Endothelial cell of umbilical vein (primary cell): ENCODE measurements at regions not wholly inside any gene's neighbourhood (a gene's known extent, or its start where the extent isn't known, plus 50 kb on each side); places are given as distances from the start of the nearest gene placed in this dataset.

Source experiments
- BruUV-seq: library from RNA; stranded (reverse); fragments of 400-500 nt; replicated peaks from 2 replicates; lab custom pipeline; 2021; lab: Mats Ljungman, UMichigan
- CTCF ChIA-PET: fragments of 300-600, 350-600 bp; sonication (Branson Sonifier 250); formaldehyde crosslinking; loops from one replicate; lab custom pipeline; 2021; ENCODE audit warnings: antibody characterized with exemption, inconsistent platforms; lab: Charles Lee
- POLR2A ChIA-PET: fragments of 300-600, 350-600 bp; sonication (Branson Sonifier 250); formaldehyde crosslinking; loops from one replicate; lab custom pipeline; 2021; ENCODE audit warnings: antibody characterized with exemption, inconsistent platforms; lab: Charles Lee
- DNase-seq: peaks from one replicate; pipeline ENCODE4 v3.0.0-alpha.2; 2011; ENCODE audit warnings: low read depth, low spot score
- FAIRE-seq: peaks from 2 replicates; lab custom pipeline; 2011; peaks lifted over from hg19 to GRCh38; lab: Jason Lieb, UNC
- H2AFZ ChIP-seq: 2 replicates; pipeline ENCODE4 v1.6.0; 2012; ENCODE audit warnings: low read depth, low read length, control low read depth, inconsistent platforms
- H3K27ac ChIP-seq: 2 replicates; pipeline ENCODE4 v1.5.1; 2011; ENCODE audit warnings: low read depth, mild to moderate bottlenecking, control low read depth, low read length, moderate library complexity; ENCODE audit not compliant: insufficient read depth
- H3K27me3 ChIP-seq, 2 experiments: 2 replicates each; pipeline versions ENCODE4 v1.6.0 to v1.6.1; 2011; ENCODE audit warnings: low read length in 2 of 2, mixed read lengths in 1 of 2; ENCODE audit not compliant: control insufficient read depth in 2 of 2, insufficient read depth in 2 of 2
- H3K36me3 ChIP-seq, 2 experiments: 2 replicates in 1 of 2; 3 replicates in 1 of 2; pipeline ENCODE4 v1.5.1; 2011; ENCODE audit warnings: low read length in 2 of 2, mild to moderate bottlenecking in 1 of 2, moderate library complexity in 1 of 2; ENCODE audit not compliant: control insufficient read depth in 2 of 2, insufficient read depth in 2 of 2; ENCODE audit errors: extremely low read depth in 1 of 2
- H3K4me1 ChIP-seq: 3 replicates; pipeline ENCODE4 v1.5.1; 2011; ENCODE audit warnings: mild to moderate bottlenecking, low read length; ENCODE audit not compliant: control insufficient read depth, insufficient read depth; ENCODE audit errors: extremely low read depth
- H3K4me2 ChIP-seq: 2 replicates; pipeline ENCODE4 v1.6.1; 2011; ENCODE audit warnings: low read length, control low read depth, mixed read lengths; ENCODE audit not compliant: insufficient read depth
- H3K4me3 ChIP-seq, 3 experiments: fragments of 200-600 bp in 1 of 3; sonication (generic), shearing (Covaris generic) in 1 of 3; replicated peaks in 1 of 3; 2 replicates each; pipeline ENCODE4 v1.5.1; 2011 to 2016; ENCODE audit warnings: control low read depth in 3 of 3, low read length in 3 of 3, mild to moderate bottlenecking in 2 of 3, inconsistent platforms in 1 of 3, low read depth in 1 of 3, moderate library complexity in 1 of 3; ENCODE audit not compliant: insufficient read depth in 1 of 3
- H3K79me2 ChIP-seq: 2 replicates; pipeline ENCODE4 v1.6.0; 2012; ENCODE audit warnings: low read length, inconsistent platforms; ENCODE audit not compliant: control insufficient read depth, insufficient read depth
- H3K9ac ChIP-seq: replicated peaks from 2 replicates; pipeline ENCODE3; 2011; ENCODE audit warnings: low read length, control low read depth; ENCODE audit not compliant: insufficient read depth; ENCODE audit errors: extremely low read depth
- H3K9me1 ChIP-seq: replicated peaks from 3 replicates; pipeline ENCODE4 v1.6.0; 2011; ENCODE audit warnings: mild to moderate bottlenecking, low read length; ENCODE audit not compliant: control insufficient read depth, insufficient read depth; ENCODE audit errors: extremely low read depth
- H3K9me3 ChIP-seq: replicated peaks from 2 replicates; pipeline ENCODE4 v1.5.1; 2012; ENCODE audit warnings: low read length, inconsistent platforms; ENCODE audit not compliant: control insufficient read depth, insufficient read depth
- H4K20me1 ChIP-seq: replicated peaks from 2 replicates; pipeline ENCODE3; 2011; ENCODE audit warnings: mild to moderate bottlenecking, low read length; ENCODE audit not compliant: control insufficient read depth, insufficient read depth; ENCODE audit errors: extremely low read depth
- EZH2 ChIP-seq: IDR thresholded peaks from 2 replicates; pipeline ENCODE4 v1.6.1; 2012; ENCODE audit warnings: borderline replicate concordance, low read depth, mild to moderate bottlenecking, moderate library complexity, low read length, inconsistent platforms; ENCODE audit not compliant: severe bottlenecking
- FOS ChIP-seq: IDR thresholded peaks from 2 replicates; pipeline ENCODE4 v1.6.1; 2011; ENCODE audit warnings: mild to moderate bottlenecking, low read length, moderate library complexity, borderline replicate concordance; ENCODE audit not compliant: insufficient read depth
- GATA2 ChIP-seq: IDR thresholded peaks from 2 replicates; pipeline ENCODE4 v1.7.0; 2011; ENCODE audit warnings: low read depth, mild to moderate bottlenecking, moderate library complexity, mixed read lengths, low read length; ENCODE audit not compliant: insufficient read length, insufficient read depth
- JUN ChIP-seq: IDR thresholded peaks from 2 replicates; pipeline ENCODE4 v1.6.1; 2011; ENCODE audit warnings: borderline replicate concordance, low read depth; ENCODE audit not compliant: insufficient read length, insufficient read depth
- MYC ChIP-seq: IDR thresholded peaks from one replicate; pipeline ENCODE4 v1.6.1; 2011; ENCODE audit warnings: mild to moderate bottlenecking, low read depth, low read length
- POLR2A ChIP-seq: IDR thresholded peaks from 2 replicates; pipeline ENCODE4 v1.6.1; 2012; ENCODE audit warnings: low read depth, mild to moderate bottlenecking, control low read depth, low read length
- POLR2AphosphoS5 ChIP-seq: IDR thresholded peaks from 2 replicates; pipeline ENCODE4 v1.6.1; 2012; ENCODE audit warnings: low read depth, mild to moderate bottlenecking, control low read depth, low read length, moderate library complexity; ENCODE audit not compliant: insufficient read depth
- dilution Hi-C: fragments of 300-500 bp; cut with MboI; formaldehyde crosslinking; loops from one replicate; pipeline ENCODE4 v1.15.0; 2019; ENCODE audit warnings: low sequenced_read_pairs; ENCODE audit not compliant: extremely low pct_ligation_motif_present
- intact Hi-C: fragments of 100-400 bp; cut with micrococcal nuclease; formaldehyde crosslinking; loops from one replicate; pipeline ENCODE4 v1.10.0; 2022
- TF ChIP-seq, protein P1 (sequence below), 2 donors: IDR thresholded peaks; 1 replicate in 1 of 2; 2 replicates in 1 of 2; pipeline ENCODE4 v1.5.1; 2011; ENCODE audit warnings: low read length in 2 of 2, mild to moderate bottlenecking in 2 of 2, moderate library complexity in 2 of 2, control low read depth in 1 of 2, inconsistent platforms in 1 of 2, low read depth in 1 of 2; ENCODE audit not compliant: insufficient read depth in 1 of 2; ENCODE audit errors: extremely low read depth in 1 of 2
- TF ChIP-seq, protein P2 (sequence below): IDR thresholded peaks from 2 replicates; pipeline ENCODE4 v1.6.1; 2011; ENCODE audit not compliant: insufficient read depth, insufficient read length

DNA sequence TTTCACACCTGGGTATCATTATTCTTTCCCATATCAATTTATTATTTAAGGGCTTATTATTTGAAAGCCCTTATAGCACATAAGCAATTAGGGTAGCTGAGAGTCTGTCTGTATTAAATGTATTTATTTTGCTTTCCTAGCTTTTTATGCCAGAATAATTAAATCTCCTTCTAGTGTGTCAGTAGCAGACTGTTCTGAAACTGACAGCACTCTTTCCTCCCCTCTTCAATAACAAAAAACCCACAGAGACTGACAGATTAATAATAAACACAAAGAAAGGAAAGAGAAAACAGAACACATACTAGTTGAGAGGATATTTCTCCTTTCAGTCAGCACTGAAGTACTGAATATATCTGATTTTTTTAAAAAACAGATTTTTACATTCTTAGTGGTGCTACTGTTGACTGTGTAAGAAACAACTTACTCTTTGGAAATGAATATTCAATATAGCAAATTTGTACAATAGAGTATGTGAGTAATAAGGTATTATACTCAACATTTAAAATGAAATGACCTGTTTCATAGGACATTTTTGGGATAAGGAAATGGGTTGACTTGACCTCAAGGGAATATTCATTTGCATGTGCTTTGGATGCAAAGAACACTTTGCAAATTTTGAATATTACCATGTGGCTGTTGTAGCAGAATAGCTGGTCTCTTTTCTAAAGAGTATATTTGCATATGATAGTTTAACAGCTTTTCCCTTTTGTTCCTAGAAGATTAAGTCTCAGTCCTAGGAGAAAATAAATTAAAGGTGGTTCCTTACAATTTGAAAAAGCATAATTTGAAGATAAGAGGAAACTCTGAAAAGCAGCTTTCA lies 208.3 kb downstream of the SPATA31D1 start:
- Histone ChIP-seq H3K27me3 (no peaks in the 10 kb centered on the region), H3K27ac (no peak overlapping the region), H3K9ac (no peak overlapping the region), H3K4me1 (no peaks in the 10 kb centered on the region), H2AFZ (no peak overlapping the region), H4K20me1 (no peaks in the 10 kb centered on the region), H3K9me1 (no peaks in the 10 kb centered on the region), H3K36me3 (no peaks in the 10 kb centered on the region), H3K9me3 (no peaks in the 10 kb centered on the region), H3K4me2 (no peak overlapping the region), H3K4me3 (no peak overlapping the region), H3K79me2 (no peaks in the 10 kb centered on the region)
- dilution Hi-C loops (no loop called here), intact Hi-C loops (no loop called here)
- FAIRE-seq (no peak), DNase-seq (no peak)
- POLR2A ChIA-PET = no interaction called here
- TF ChIP-seq EZH2 (no peak), POLR2A (no peak), JUN (no peak), FOS (no peak), POLR2AphosphoS5 (no peak), MYC (no peak), GATA2 (no peak)
- TF ChIP-seq, protein P1, sequence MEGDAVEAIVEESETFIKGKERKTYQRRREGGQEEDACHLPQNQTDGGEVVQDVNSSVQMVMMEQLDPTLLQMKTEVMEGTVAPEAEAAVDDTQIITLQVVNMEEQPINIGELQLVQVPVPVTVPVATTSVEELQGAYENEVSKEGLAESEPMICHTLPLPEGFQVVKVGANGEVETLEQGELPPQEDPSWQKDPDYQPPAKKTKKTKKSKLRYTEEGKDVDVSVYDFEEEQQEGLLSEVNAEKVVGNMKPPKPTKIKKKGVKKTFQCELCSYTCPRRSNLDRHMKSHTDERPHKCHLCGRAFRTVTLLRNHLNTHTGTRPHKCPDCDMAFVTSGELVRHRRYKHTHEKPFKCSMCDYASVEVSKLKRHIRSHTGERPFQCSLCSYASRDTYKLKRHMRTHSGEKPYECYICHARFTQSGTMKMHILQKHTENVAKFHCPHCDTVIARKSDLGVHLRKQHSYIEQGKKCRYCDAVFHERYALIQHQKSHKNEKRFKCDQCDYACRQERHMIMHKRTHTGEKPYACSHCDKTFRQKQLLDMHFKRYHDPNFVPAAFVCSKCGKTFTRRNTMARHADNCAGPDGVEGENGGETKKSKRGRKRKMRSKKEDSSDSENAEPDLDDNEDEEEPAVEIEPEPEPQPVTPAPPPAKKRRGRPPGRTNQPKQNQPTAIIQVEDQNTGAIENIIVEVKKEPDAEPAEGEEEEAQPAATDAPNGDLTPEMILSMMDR (IDR thresholded peaks at IDR 0.05; ENCODE audit: extremely low read depth in 1 of 2, insufficient read depth in 1 of 2, low read depth in 1 of 2, low read length in 2 of 2) = no peak
- TF ChIP-seq, protein P2, sequence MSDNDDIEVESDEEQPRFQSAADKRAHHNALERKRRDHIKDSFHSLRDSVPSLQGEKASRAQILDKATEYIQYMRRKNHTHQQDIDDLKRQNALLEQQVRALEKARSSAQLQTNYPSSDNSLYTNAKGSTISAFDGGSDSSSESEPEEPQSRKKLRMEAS = no peak
- CTCF ChIA-PET = no interaction called here
- no TSS peak for BruUV-seq
